ENCODE measurements at regions not wholly inside any gene's neighbourhood (a gene's known extent, or its start where the extent isn't known, plus 50 kb on each side); places are given as distances from the start of the nearest gene placed in this dataset.

DNA sequence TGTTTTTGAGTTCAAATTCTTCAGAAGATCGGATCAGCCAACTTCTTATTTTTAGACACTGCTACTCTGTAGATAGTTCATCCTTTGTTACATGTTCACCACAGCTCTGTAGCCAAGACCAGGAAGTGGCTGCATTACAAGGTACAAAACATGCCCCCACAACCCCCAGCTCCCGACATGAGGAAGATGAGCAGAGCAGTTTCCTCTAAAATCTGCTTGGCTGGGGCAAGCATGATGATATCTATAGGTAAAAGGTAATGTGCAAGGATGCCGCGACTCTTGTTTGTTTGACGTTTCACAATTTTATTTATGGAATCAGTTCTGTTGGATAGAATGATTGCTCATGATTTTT is 126.5 kb upstream of the GRM7 start:
- TF ChIP-seq, protein P1, sequence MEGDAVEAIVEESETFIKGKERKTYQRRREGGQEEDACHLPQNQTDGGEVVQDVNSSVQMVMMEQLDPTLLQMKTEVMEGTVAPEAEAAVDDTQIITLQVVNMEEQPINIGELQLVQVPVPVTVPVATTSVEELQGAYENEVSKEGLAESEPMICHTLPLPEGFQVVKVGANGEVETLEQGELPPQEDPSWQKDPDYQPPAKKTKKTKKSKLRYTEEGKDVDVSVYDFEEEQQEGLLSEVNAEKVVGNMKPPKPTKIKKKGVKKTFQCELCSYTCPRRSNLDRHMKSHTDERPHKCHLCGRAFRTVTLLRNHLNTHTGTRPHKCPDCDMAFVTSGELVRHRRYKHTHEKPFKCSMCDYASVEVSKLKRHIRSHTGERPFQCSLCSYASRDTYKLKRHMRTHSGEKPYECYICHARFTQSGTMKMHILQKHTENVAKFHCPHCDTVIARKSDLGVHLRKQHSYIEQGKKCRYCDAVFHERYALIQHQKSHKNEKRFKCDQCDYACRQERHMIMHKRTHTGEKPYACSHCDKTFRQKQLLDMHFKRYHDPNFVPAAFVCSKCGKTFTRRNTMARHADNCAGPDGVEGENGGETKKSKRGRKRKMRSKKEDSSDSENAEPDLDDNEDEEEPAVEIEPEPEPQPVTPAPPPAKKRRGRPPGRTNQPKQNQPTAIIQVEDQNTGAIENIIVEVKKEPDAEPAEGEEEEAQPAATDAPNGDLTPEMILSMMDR (IDR thresholded peaks at IDR 0.05; ENCODE audit: extremely low read depth in 1 of 2, insufficient read depth in 1 of 2, low read depth in 1 of 2, low read length in 2 of 2): no peak
- no peak for TF ChIP-seq POLR2A (IDR thresholded peaks at IDR 0.05; ENCODE audit: low read depth, low read length)
- no peak for TF ChIP-seq EZH2 (IDR thresholded peaks at IDR 0.05; ENCODE audit: borderline replicate concordance, low read depth, low read length, severe bottlenecking)
- TF ChIP-seq, protein P2, sequence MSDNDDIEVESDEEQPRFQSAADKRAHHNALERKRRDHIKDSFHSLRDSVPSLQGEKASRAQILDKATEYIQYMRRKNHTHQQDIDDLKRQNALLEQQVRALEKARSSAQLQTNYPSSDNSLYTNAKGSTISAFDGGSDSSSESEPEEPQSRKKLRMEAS (IDR thresholded peaks at IDR 0.05; ENCODE audit: insufficient read depth, insufficient read length): no peak
- no peak for TF ChIP-seq POLR2AphosphoS5 (IDR thresholded peaks at IDR 0.05; ENCODE audit: insufficient read depth, low read depth, low read length)
- TF ChIP-seq GATA2 (IDR thresholded peaks at IDR 0.05; ENCODE audit: insufficient read depth, insufficient read length, low read depth, low read length): no peak
- no peak for TF ChIP-seq FOS (IDR thresholded peaks at IDR 0.05; ENCODE audit: borderline replicate concordance, insufficient read depth, low read length)
- TF ChIP-seq JUN (IDR thresholded peaks at IDR 0.05; ENCODE audit: borderline replicate concordance, insufficient read depth, insufficient read length, low read depth): no peak

Measured in endothelial cell of umbilical vein (primary cell).